ENCODE measurements at regions not wholly inside any gene's neighbourhood (a gene's known extent, or its start where the extent isn't known, plus 50 kb on each side); places are given as distances from the start of the nearest gene placed in this dataset.

GRCh38 chr13:109654341-109655205 lies 131.8 kb downstream of the IRS2 start:
- no peak for TF ChIP-seq CTCF (IDR thresholded peaks at IDR 0.05)
- no peak for TF ChIP-seq POLR2A (IDR thresholded peaks at IDR 0.05)
